ENCODE measurements at regions not wholly inside any gene's neighbourhood (a gene's known extent, or its start where the extent isn't known, plus 50 kb on each side); places are given as distances from the start of the nearest gene placed in this dataset.

DNA sequence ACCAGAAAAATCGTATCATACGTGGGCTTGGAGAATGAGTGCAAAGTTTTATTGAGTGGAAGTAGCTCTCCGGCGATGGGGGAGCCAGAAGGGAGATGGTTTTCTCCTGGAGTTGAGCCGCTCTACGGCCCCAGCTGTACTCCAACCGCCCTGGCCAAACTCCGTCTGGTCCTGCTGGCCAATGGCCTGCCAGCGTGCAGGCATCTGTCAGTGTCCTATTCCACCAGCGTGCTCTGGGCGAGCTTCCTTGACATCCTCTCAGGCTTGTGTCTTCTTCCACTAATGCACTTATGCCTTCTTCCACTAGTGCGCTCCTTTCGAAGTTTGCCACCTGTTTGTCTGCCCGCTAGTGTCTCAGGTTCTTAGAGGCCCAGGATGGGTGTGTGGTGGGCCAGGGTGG lies 345.5 kb upstream of the CDH19 start:
- Histone ChIP-seq H3K9me2 (replicated peaks; ENCODE audit: insufficient read depth) (no peaks in the 10 kb centered on the region), H4K20me1 (ENCODE audit: insufficient read depth, poor library complexity, severe bottlenecking) (no peaks in the 10 kb centered on the region), H3K27ac (no peak overlapping the region), H3K79me2 (no peaks in the 10 kb centered on the region), H3K36me3 (replicated peaks; ENCODE audit: insufficient read depth, low read depth) (no peaks in the 10 kb centered on the region), H3K27me3 (no peaks in the 10 kb centered on the region), H3K4me2 (no peak overlapping the region), H3K4me1 (ENCODE audit: insufficient read depth) (no peaks in the 10 kb centered on the region), H3K9me3 (ENCODE audit: low read depth) (no peaks in the 10 kb centered on the region), H2AFZ (no peak overlapping the region), H3K4me3 (no peak overlapping the region)
- DNase-seq (ENCODE audit: low spot score), result no peak
- no peak for TF ChIP-seq CTCF (IDR thresholded peaks at IDR 0.05; ENCODE audit: poor library complexity)
- TF ChIP-seq EZH2phosphoT487 (IDR thresholded peaks at IDR 0.05; ENCODE audit: low read depth, severe bottlenecking, unreplicated experiment), result no peak
- no peak for TF ChIP-seq EZH2 (IDR thresholded peaks at IDR 0.05; ENCODE audit: borderline replicate concordance)
- WGBS (ENCODE audit: low lambda C conversion rate, missing lambda C conversion rate), result 97% methylated on average over 14 of the region's 14 CpGs

DNA sequence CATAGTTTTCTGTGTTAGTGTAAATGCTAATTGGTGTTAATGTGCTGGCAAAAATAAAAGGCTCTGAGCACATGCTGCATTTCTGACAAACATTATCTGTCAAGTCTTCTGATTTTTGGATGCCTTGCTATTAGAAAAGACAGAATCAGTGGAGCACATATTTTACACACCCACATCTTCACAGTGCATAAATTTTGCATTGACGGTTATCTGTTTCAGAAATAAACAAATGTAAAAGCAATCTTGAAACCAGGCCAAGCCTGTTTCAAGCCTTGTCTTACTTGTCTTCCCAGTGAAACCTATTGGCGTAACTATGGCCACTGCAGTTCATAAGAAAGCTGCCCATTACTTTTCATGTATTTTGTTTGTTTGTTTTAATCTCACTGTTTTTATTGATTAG lies 333.7 kb upstream of the CDH19 start:
- no peaks in the 10 kb centered on the region for H4K20me1 ChIP-seq (ENCODE audit: insufficient read depth, poor library complexity, severe bottlenecking)
- TF ChIP-seq CTCF (IDR thresholded peaks at IDR 0.05; ENCODE audit: poor library complexity) (no peak), EZH2phosphoT487 (IDR thresholded peaks at IDR 0.05; ENCODE audit: low read depth, severe bottlenecking, unreplicated experiment) (no peak), EZH2 (IDR thresholded peaks at IDR 0.05; ENCODE audit: borderline replicate concordance) (no peak)
- no peaks in the 10 kb centered on the region for H3K9me3 ChIP-seq (ENCODE audit: low read depth)
- no peak overlapping the region for H3K27ac ChIP-seq
- no peak overlapping the region for H3K4me3 ChIP-seq
- 98% methylated on average over 2 of the region's 2 CpGs for WGBS (ENCODE audit: low lambda C conversion rate, missing lambda C conversion rate)
- H3K4me2 ChIP-seq, result no peak overlapping the region
- no peaks in the 10 kb centered on the region for H3K79me2 ChIP-seq
- no peaks in the 10 kb centered on the region for H3K27me3 ChIP-seq
- no peaks in the 10 kb centered on the region for H3K9me2 ChIP-seq (replicated peaks; ENCODE audit: insufficient read depth)
- H2AFZ ChIP-seq, result no peak overlapping the region
- H3K36me3 ChIP-seq (replicated peaks; ENCODE audit: insufficient read depth, low read depth), result no peaks in the 10 kb centered on the region
- no peaks in the 10 kb centered on the region for H3K4me1 ChIP-seq (ENCODE audit: insufficient read depth)
- DNase-seq (ENCODE audit: low spot score), result no peak

GRCh38 chr18:66931010-66931409 lies 327.1 kb upstream of the CDH19 start:
- Histone ChIP-seq H3K36me3 (replicated peaks; ENCODE audit: insufficient read depth, low read depth) (no peaks in the 10 kb centered on the region), H2AFZ (no peak overlapping the region), H3K79me2 (no peaks in the 10 kb centered on the region), H3K4me1 (ENCODE audit: insufficient read depth) (no peaks in the 10 kb centered on the region), H3K9me2 (replicated peaks; ENCODE audit: insufficient read depth) (no peaks in the 10 kb centered on the region), H3K27ac (no peak overlapping the region), H3K27me3 (no peaks in the 10 kb centered on the region), H4K20me1 (ENCODE audit: insufficient read depth, poor library complexity, severe bottlenecking) (no peaks in the 10 kb centered on the region), H3K9me3 (ENCODE audit: low read depth) (no peaks in the 10 kb centered on the region), H3K4me2 (no peak overlapping the region), H3K4me3 (no peak overlapping the region)
- TF ChIP-seq CTCF (IDR thresholded peaks at IDR 0.05; ENCODE audit: poor library complexity) (no peak), EZH2phosphoT487 (IDR thresholded peaks at IDR 0.05; ENCODE audit: low read depth, severe bottlenecking, unreplicated experiment) (no peak)
- 93% methylated on average over 11 of the region's 11 CpGs for WGBS (ENCODE audit: low lambda C conversion rate, missing lambda C conversion rate)
- DNase-seq (ENCODE audit: low spot score), result no peak

DNA sequence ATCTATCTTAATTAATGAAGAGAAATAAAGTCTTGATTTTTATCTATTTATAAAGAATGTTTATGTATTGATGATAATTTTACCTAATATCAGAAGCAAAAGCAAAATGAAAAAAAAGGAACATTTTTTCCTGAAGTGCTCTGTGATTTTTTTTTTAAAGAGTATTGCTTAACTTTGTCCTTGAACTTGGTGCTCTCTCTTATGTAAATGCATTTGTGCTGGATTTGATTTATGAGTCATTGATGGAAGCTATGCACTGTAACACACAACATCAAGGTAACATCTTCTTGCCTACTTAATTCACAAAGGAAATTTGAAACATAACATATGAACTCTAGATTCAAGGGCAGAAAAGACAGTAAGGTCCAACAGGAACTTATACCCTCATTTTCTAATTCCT lies 312.9 kb upstream of the CDH19 start:
- H3K4me3 ChIP-seq, result no peak overlapping the region
- no peak overlapping the region for H3K27ac ChIP-seq
- no peaks in the 10 kb centered on the region for H3K27me3 ChIP-seq
- no peak overlapping the region for H3K4me2 ChIP-seq
- no peaks in the 10 kb centered on the region for H3K79me2 ChIP-seq
- no peaks in the 10 kb centered on the region for H3K4me1 ChIP-seq (ENCODE audit: insufficient read depth)
- no peak for DNase-seq (ENCODE audit: low spot score)
- no peak overlapping the region for H2AFZ ChIP-seq
- H3K9me2 ChIP-seq (replicated peaks; ENCODE audit: insufficient read depth), result no peaks in the 10 kb centered on the region
- H3K9me3 ChIP-seq (ENCODE audit: low read depth), result no peaks in the 10 kb centered on the region
- H4K20me1 ChIP-seq (ENCODE audit: insufficient read depth, poor library complexity, severe bottlenecking), result no peaks in the 10 kb centered on the region
- no peaks in the 10 kb centered on the region for H3K36me3 ChIP-seq (replicated peaks; ENCODE audit: insufficient read depth, low read depth)
- TF ChIP-seq EZH2phosphoT487 (IDR thresholded peaks at IDR 0.05; ENCODE audit: low read depth, severe bottlenecking, unreplicated experiment), result no peak
- TF ChIP-seq CTCF (IDR thresholded peaks at IDR 0.05; ENCODE audit: poor library complexity), result no peak
- TF ChIP-seq EZH2 (IDR thresholded peaks at IDR 0.05; ENCODE audit: borderline replicate concordance), result no peak

All from hepatocyte (in vitro differentiated cells).